B cell (primary cell): ENCODE measurements at regions not wholly inside any gene's neighbourhood (a gene's known extent, or its start where the extent isn't known, plus 50 kb on each side); places are given as distances from the start of the nearest gene placed in this dataset.

Source experiments
- ATAC-seq: fragments of 200-7000 bp; cut with Tn5 transposase; one replicate; pipeline ENCODE4 v1.10.0; 2021; ENCODE audit warnings: low read depth, mild to moderate bottlenecking, moderate number of reproducible peaks, moderate library complexity
- CTCF ChIA-PET: fragments of 350-600 bp; sonication (Branson Sonifier 250); formaldehyde crosslinking; loops from one replicate; lab custom pipeline; 2021; ENCODE audit warnings: antibody characterized with exemption, inconsistent platforms; lab: Charles Lee
- POLR2A ChIA-PET: fragments of 350-600 bp; sonication (Branson Sonifier 250); formaldehyde crosslinking; loops from one replicate; lab custom pipeline; 2021; ENCODE audit warnings: antibody characterized with exemption; lab: Charles Lee
- DNase-seq: peaks from one replicate; pipeline ENCODE4 v3.0.0; 2013
- H2AFZ ChIP-seq: 2 replicates; pipeline ENCODE4 v1.6.1; 2012; ENCODE audit warnings: mild to moderate bottlenecking, low read depth, low read length; ENCODE audit not compliant: insufficient read depth, poor library complexity, severe bottlenecking
- H3K27ac ChIP-seq, 2 donors: 1 replicate in 1 of 2; 2 replicates in 1 of 2; pipeline ENCODE4 v1.5.1; 2012 to 2013; ENCODE audit warnings: low read length in 2 of 2, mild to moderate bottlenecking in 2 of 2, moderate library complexity in 1 of 2
- H3K27me3 ChIP-seq, 4 experiments: fragments of 200-600 bp in 1 of 4; sonication (generic) in 1 of 4; replicated peaks in 1 of 4; 1 replicate in 2 of 4; 2 replicates in 2 of 4; pipeline versions ENCODE4 v1.6.1 to v1.7.0; 2013 to 2016; ENCODE audit warnings: low read length in 3 of 4, mild to moderate bottlenecking in 2 of 4, mixed read lengths in 1 of 4, moderate library complexity in 1 of 4; ENCODE audit not compliant: insufficient read depth in 4 of 4, control insufficient read depth in 3 of 4; ENCODE audit errors: control extremely low read depth in 1 of 4
- H3K36me3 ChIP-seq, 2 experiments: replicated peaks in 1 of 2; 1 replicate in 1 of 2; 2 replicates in 1 of 2; pipeline versions ENCODE4 v1.6.1 to v1.7.1; 2013; ENCODE audit warnings: low read length in 1 of 2; ENCODE audit not compliant: insufficient read depth in 2 of 2, control insufficient read depth in 1 of 2; ENCODE audit errors: control extremely low read depth in 1 of 2, extremely low read depth in 1 of 2
- H3K4me1 ChIP-seq, 2 donors: fragments of 200-600 bp in 1 of 2; sonication (generic) in 1 of 2; 1 replicate in 1 of 2; 2 replicates in 1 of 2; pipeline versions ENCODE4 v1.5.1 to v1.6.1; 2013 to 2017; ENCODE audit warnings: low read length in 2 of 2; ENCODE audit not compliant: control insufficient read depth in 2 of 2, insufficient read depth in 2 of 2
- H3K4me2 ChIP-seq: replicated peaks from 2 replicates; pipeline ENCODE3; 2012; ENCODE audit warnings: mild to moderate bottlenecking, low read depth, low read length; ENCODE audit not compliant: poor library complexity, severe bottlenecking
- H3K4me3 ChIP-seq, 5 experiments: fragments of 200-600 bp in 1 of 5; sonication (generic) in 1 of 5; 1 replicate in 3 of 5; 2 replicates in 2 of 5; pipeline versions ENCODE4 v1.5.1 to v1.7.0; 2011 to 2016; ENCODE audit warnings: low read length in 4 of 5, mild to moderate bottlenecking in 4 of 5, low read depth in 2 of 5, control low read depth in 1 of 5, moderate library complexity in 1 of 5; ENCODE audit not compliant: insufficient read depth in 1 of 5; ENCODE audit errors: control extremely low read depth in 1 of 5, extremely low read depth in 1 of 5
- H3K79me2 ChIP-seq: fragments of 200-600 bp; sonication (generic); one replicate; pipeline ENCODE4 v1.6.0; 2016; ENCODE audit warnings: low read length; ENCODE audit not compliant: control insufficient read depth, insufficient read depth
- H3K9ac ChIP-seq: fragments of 200-600 bp; sonication (generic); 2 replicates; pipeline ENCODE4 v1.6.1; 2017; ENCODE audit warnings: mild to moderate bottlenecking, low read length, moderate library complexity
- H3K9me3 ChIP-seq, 3 donors: one replicate each; pipeline versions ENCODE4 v1.6.1 to v1.7.1; 2013; ENCODE audit warnings: low read length in 2 of 3; ENCODE audit not compliant: control insufficient read depth in 2 of 3, insufficient read depth in 1 of 3; ENCODE audit errors: control extremely low read depth in 1 of 3
- H4K20me1 ChIP-seq: 2 replicates; pipeline ENCODE4 v1.6.0; 2012; ENCODE audit warnings: mild to moderate bottlenecking, low read length; ENCODE audit not compliant: insufficient read depth, control insufficient read depth, poor library complexity, severe bottlenecking
- H3K27ac Mint-ChIP-seq: one replicate; pipeline ENCODE4 v1.8.0; 2021; ENCODE audit warnings: mixed read lengths
- H3K27me3 Mint-ChIP-seq: one replicate; pipeline ENCODE4 v1.8.0; 2021; ENCODE audit warnings: mixed read lengths
- H3K4me1 Mint-ChIP-seq: one replicate; pipeline ENCODE4 v1.8.0; 2021; ENCODE audit warnings: mixed read lengths
- H3K4me3 Mint-ChIP-seq: one replicate; pipeline ENCODE4 v1.8.0; 2021; ENCODE audit warnings: mixed read lengths
- H3K9me3 Mint-ChIP-seq: one replicate; pipeline ENCODE4 v1.8.0; 2022; ENCODE audit warnings: mixed read lengths; ENCODE audit not compliant: insufficient read depth
- CTCF ChIP-seq: fragments of 200-600 bp; IDR thresholded peaks from one replicate; pipeline ENCODE4 v1.8.0; 2022; ENCODE audit warnings: antibody characterized with exemption, mild to moderate bottlenecking
- EZH2 ChIP-seq: IDR thresholded peaks from 2 replicates; pipeline ENCODE4 v1.6.1; 2012; ENCODE audit warnings: borderline replicate concordance, low read depth, mild to moderate bottlenecking, moderate library complexity, low read length; ENCODE audit not compliant: insufficient read depth, poor library complexity, severe bottlenecking
- WGBS: methylation state at CpG from one replicate; pipeline ENCODE4 v1.1.5; 2013; ENCODE audit warnings: missing lambda C conversion rate; ENCODE audit not compliant: insufficient coverage; 5-methylcytosine and 5-hydroxymethylcytosine counted together
- intact Hi-C: fragments of 100-400 bp; cut with micrococcal nuclease; formaldehyde crosslinking; loops from one replicate; pipeline ENCODE4 v1.10.0; 2022

GRCh38 chr20:56730996-56731395, 101.9 kb downstream of the TFAP2C start:
- intact Hi-C loops, result no loop called here
- no peak overlapping the region for H3K9ac ChIP-seq
- H2AFZ ChIP-seq, result no peak overlapping the region
- H3K9me3 Mint-ChIP-seq, result no peaks in the 10 kb centered on the region
- no peaks in the 10 kb centered on the region for H3K79me2 ChIP-seq
- no peaks in the 10 kb centered on the region for H3K36me3 ChIP-seq
- H4K20me1 ChIP-seq, result no peaks in the 10 kb centered on the region
- H3K27me3 Mint-ChIP-seq, result peaks cover 6% of the 10 kb centered on the region
- TF ChIP-seq CTCF, result no peak
- no peak for TF ChIP-seq EZH2
- H3K4me1 ChIP-seq, result no peaks in the 10 kb centered on the region
- no peak overlapping the region for H3K4me3 ChIP-seq
- ChIA-PET POLR2A (no interaction called here), CTCF (no interaction called here)
- 72% methylated on average over 5 of the region's 7 CpGs for WGBS
- no peak for DNase-seq
- no peak overlapping the region for H3K4me3 Mint-ChIP-seq
- H3K27ac ChIP-seq, result no peak overlapping the region
- peaks cover 0 to under 1% (median 0%) of the 10 kb centered on the region in 3 donors for H3K9me3 ChIP-seq
- H3K27me3 ChIP-seq, result peaks cover 0 to 11% (median 0%) of the 10 kb centered on the region in 4 experiments
- H3K4me1 Mint-ChIP-seq, result no peaks in the 10 kb centered on the region
- H3K27ac Mint-ChIP-seq, result no peak overlapping the region
- no peak for ATAC-seq
- no peak overlapping the region for H3K4me2 ChIP-seq

- Histone ChIP-seq H3K4me2 (no peak overlapping the region), H3K79me2 (no peaks in the 10 kb centered on the region), H3K27me3 (peaks cover 0 to 16% (median 1%) of the 10 kb centered on the region in 4 experiments), H3K27ac (no peak overlapping the region), H3K36me3 (no peaks in the 10 kb centered on the region), H3K9ac (no peak overlapping the region), H3K4me3 (no peak overlapping the region), H3K9me3 (peaks cover 0 to 3% (median 0%) of the 10 kb centered on the region in 3 donors), H3K4me1 (no peaks in the 10 kb centered on the region), H2AFZ (no peak overlapping the region), H4K20me1 (no peaks in the 10 kb centered on the region)
- no peak overlapping the region for H3K4me3 Mint-ChIP-seq
- ATAC-seq (no peak), DNase-seq (no peak)
- ChIA-PET POLR2A (no interaction called here), CTCF (no interaction called here)
- H3K27me3 Mint-ChIP-seq, result peaks cover 11% of the 10 kb centered on the region
- no peaks in the 10 kb centered on the region for H3K9me3 Mint-ChIP-seq
- WGBS, result 94% methylated on average over 2 of the region's 4 CpGs
- intact Hi-C loops, result no loop called here
- no peak for TF ChIP-seq EZH2
- no peak for TF ChIP-seq CTCF
- H3K4me1 Mint-ChIP-seq, result no peaks in the 10 kb centered on the region
- H3K27ac Mint-ChIP-seq, result no peak overlapping the region
Observed at GRCh38 chr20:56731476-56731875, 102.4 kb downstream of the TFAP2C start.
